ENCODE measurements at regions not wholly inside any gene's neighbourhood (a gene's known extent, or its start where the extent isn't known, plus 50 kb on each side); places are given as distances from the start of the nearest gene placed in this dataset.

DNA sequence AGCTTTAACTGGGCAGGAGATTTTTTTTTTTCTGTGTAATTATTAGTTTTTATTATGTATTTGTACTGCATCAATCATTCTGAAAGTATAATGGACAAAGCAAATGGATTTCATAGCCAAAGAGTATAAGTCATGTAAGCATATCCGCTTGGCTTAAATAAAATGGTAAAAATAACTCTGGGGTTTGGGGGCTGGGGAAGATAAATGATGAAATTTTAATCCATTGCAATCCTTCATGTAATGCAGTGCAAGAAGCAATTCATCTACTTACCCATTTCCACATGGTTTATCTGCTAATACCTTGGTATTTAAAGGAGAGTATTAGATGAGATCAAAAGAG is 781.4 kb downstream of the QKI start:
- Histone ChIP-seq H3K4me1 (ENCODE audit: low read depth, poor library complexity, severe bottlenecking) (peaks cover 17% of the 10 kb centered on the region), H3K36me3 (ENCODE audit: insufficient read depth) (no peaks in the 10 kb centered on the region), H4K20me1 (ENCODE audit: insufficient read depth) (no peaks in the 10 kb centered on the region), H3K9ac (no peak overlapping the region), H3K27ac (no peak overlapping the region), H2AFZ (ENCODE audit: low read depth) (no peak overlapping the region), H3K4me3 (IDR thresholded peaks at IDR 0.05; ENCODE audit: insufficient read depth, low read depth, low read length) (no peak overlapping the region), H3K4me2 (no peak overlapping the region), H3K79me2 (ENCODE audit: insufficient read depth, low read depth) (no peaks in the 10 kb centered on the region), H3K27me3 (ENCODE audit: insufficient read depth, low read depth) (no peaks in the 10 kb centered on the region)
- TF ChIP-seq CTCF (conservative IDR thresholded peaks at IDR 0.05; ENCODE audit: low read depth, low read length) = no peak

DNA sequence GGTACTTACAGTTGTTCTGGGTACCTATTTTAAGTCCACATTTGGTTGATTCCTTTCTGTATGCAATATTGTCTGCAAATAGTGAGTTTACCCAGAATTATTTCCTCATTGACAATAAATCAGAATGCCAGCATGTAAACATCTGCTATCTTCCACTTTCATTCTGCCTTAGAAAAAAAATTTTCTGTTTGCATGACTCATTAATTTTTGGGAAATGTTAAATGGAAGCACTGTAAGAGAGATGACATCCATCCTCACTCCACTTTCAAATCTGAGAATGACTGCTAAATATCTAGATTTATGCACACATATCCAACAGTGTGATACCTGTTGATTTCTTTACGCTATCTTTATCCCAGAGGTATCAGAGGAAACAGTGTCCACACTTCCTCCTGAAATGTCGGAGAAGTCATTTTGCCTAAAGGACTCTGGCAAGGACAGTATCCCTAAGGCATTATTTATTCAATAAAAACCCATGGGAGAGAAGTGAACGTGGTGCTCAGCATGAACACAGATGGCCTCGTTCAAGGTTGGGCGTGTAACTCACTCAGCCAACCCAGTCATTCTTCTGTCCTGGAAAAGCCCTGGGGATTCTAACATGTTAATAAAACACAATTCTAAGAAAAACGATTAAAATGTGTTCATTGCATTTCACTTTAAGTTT is 780.9 kb downstream of the QKI start:
- Histone ChIP-seq H4K20me1 (ENCODE audit: insufficient read depth) (no peaks in the 10 kb centered on the region), H2AFZ (ENCODE audit: low read depth) (no peak overlapping the region), H3K4me3 (IDR thresholded peaks at IDR 0.05; ENCODE audit: insufficient read depth, low read depth, low read length) (no peak overlapping the region), H3K4me2 (no peak overlapping the region), H3K79me2 (ENCODE audit: insufficient read depth, low read depth) (no peaks in the 10 kb centered on the region), H3K4me1 (ENCODE audit: low read depth, poor library complexity, severe bottlenecking) (peaks cover 12% of the 10 kb centered on the region), H3K27ac (no peak overlapping the region), H3K27me3 (ENCODE audit: insufficient read depth, low read depth) (no peaks in the 10 kb centered on the region), H3K36me3 (ENCODE audit: insufficient read depth) (no peaks in the 10 kb centered on the region), H3K9ac (no peak overlapping the region)
- TF ChIP-seq CTCF (conservative IDR thresholded peaks at IDR 0.05; ENCODE audit: low read depth, low read length) = no peak

DNA sequence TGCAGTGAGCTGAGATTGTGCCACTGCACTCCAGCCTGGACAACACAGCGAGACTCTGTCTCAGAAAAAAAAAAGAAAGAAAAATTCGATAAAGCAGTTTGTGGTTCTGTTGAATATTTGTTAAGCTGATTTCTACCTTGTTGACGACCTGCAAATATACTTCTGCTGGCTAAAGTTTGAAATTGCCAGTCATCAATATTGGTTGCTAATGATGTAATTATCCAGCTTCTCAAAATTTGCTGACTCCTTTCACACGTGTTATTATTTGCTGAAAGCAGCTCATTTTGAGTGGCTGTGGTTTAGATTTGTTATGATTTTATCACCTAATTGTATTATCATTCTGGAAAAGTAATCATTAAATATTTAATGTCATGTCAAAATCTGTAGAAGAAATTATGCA is 774.3 kb downstream of the QKI start:
- no peak overlapping the region for H3K4me2 ChIP-seq
- H3K27ac ChIP-seq = no peak overlapping the region
- no peaks in the 10 kb centered on the region for H3K4me1 ChIP-seq (ENCODE audit: low read depth, poor library complexity, severe bottlenecking)
- H3K27me3 ChIP-seq (ENCODE audit: insufficient read depth, low read depth) = no peaks in the 10 kb centered on the region
- TF ChIP-seq CTCF (conservative IDR thresholded peaks at IDR 0.05; ENCODE audit: low read depth, low read length) = no peak
- H3K79me2 ChIP-seq (ENCODE audit: insufficient read depth, low read depth) = no peaks in the 10 kb centered on the region
- no peak overlapping the region for H3K4me3 ChIP-seq (IDR thresholded peaks at IDR 0.05; ENCODE audit: insufficient read depth, low read depth, low read length)
- H3K9ac ChIP-seq = no peak overlapping the region
- no peak overlapping the region for H2AFZ ChIP-seq (ENCODE audit: low read depth)
- no peaks in the 10 kb centered on the region for H3K36me3 ChIP-seq (ENCODE audit: insufficient read depth)
- no peaks in the 10 kb centered on the region for H4K20me1 ChIP-seq (ENCODE audit: insufficient read depth)

- TF ChIP-seq CTCF (conservative IDR thresholded peaks at IDR 0.05; ENCODE audit: low read depth, low read length) = no peak
- Histone ChIP-seq H3K27me3 (ENCODE audit: insufficient read depth, low read depth) (no peaks in the 10 kb centered on the region), H3K4me1 (ENCODE audit: low read depth, poor library complexity, severe bottlenecking) (no peaks in the 10 kb centered on the region), H3K9ac (no peak overlapping the region), H4K20me1 (ENCODE audit: insufficient read depth) (no peaks in the 10 kb centered on the region), H3K79me2 (ENCODE audit: insufficient read depth, low read depth) (no peaks in the 10 kb centered on the region), H3K4me3 (IDR thresholded peaks at IDR 0.05; ENCODE audit: insufficient read depth, low read depth, low read length) (no peak overlapping the region), H3K36me3 (ENCODE audit: insufficient read depth) (no peaks in the 10 kb centered on the region), H3K4me2 (no peak overlapping the region), H3K27ac (no peak overlapping the region), H2AFZ (ENCODE audit: low read depth) (no peak overlapping the region)
Measured at GRCh38 chr6:164185471-164185871, 771.0 kb downstream of the QKI start.
